Keratinocyte (primary cell): ENCODE measurements at regions not wholly inside any gene's neighbourhood (a gene's known extent, or its start where the extent isn't known, plus 50 kb on each side); places are given as distances from the start of the nearest gene placed in this dataset.

ENCODE experiments used
- DNase-seq: peaks from one replicate; pipeline ENCODE4 v3.0.0-alpha.2; 2011; ENCODE audit warnings: low read depth, missing footprints, low spot score
- FAIRE-seq: peaks from 2 replicates; lab custom pipeline; 2011; peaks lifted over from hg19 to GRCh38; lab: Jason Lieb, UNC
- H2AFZ ChIP-seq: 2 replicates; pipeline ENCODE4 v1.6.0; 2012; ENCODE audit warnings: low read length, control low read depth, inconsistent platforms; ENCODE audit not compliant: control insufficient read depth
- H3K27ac ChIP-seq: 2 replicates; pipeline ENCODE4 v1.5.1; 2011; ENCODE audit warnings: low read length; ENCODE audit not compliant: control insufficient read depth, insufficient read depth
- H3K27me3 ChIP-seq: 3 replicates; pipeline ENCODE4 v1.6.0; 2011; ENCODE audit warnings: low read length; ENCODE audit not compliant: control insufficient read depth, insufficient read depth; ENCODE audit errors: extremely low read depth
- H3K36me3 ChIP-seq, 2 experiments: 2 replicates in 1 of 2; 3 replicates in 1 of 2; pipeline ENCODE4 v1.5.1; 2011; ENCODE audit warnings: low read length in 2 of 2, mild to moderate bottlenecking in 1 of 2; ENCODE audit not compliant: control insufficient read depth in 2 of 2, insufficient read depth in 2 of 2; ENCODE audit errors: extremely low read depth in 1 of 2
- H3K4me1 ChIP-seq: 3 replicates; pipeline ENCODE4 v1.5.1; 2011; ENCODE audit warnings: low read length; ENCODE audit not compliant: control insufficient read depth, insufficient read depth; ENCODE audit errors: extremely low read depth
- H3K4me2 ChIP-seq: 3 replicates; pipeline ENCODE4 v1.6.0; 2011; ENCODE audit warnings: low read depth, low read length; ENCODE audit not compliant: control insufficient read depth, insufficient read depth; ENCODE audit errors: extremely low read depth
- H3K4me3 ChIP-seq, 3 experiments: fragments of 200-600 bp in 1 of 3; sonication (generic) in 1 of 3; 2 replicates in 2 of 3; 3 replicates in 1 of 3; pipeline ENCODE4 v1.5.1; 2011 to 2016; ENCODE audit warnings: low read length in 3 of 3, mild to moderate bottlenecking in 3 of 3, control low read depth in 2 of 3, inconsistent platforms in 1 of 3, low read depth in 1 of 3, mixed read lengths in 1 of 3, mixed run types in 1 of 3, moderate library complexity in 1 of 3; ENCODE audit not compliant: control insufficient read depth in 2 of 3, insufficient read depth in 2 of 3; ENCODE audit errors: extremely low read depth in 1 of 3
- H3K79me2 ChIP-seq: 2 replicates; pipeline ENCODE4 v1.6.0; 2012; ENCODE audit warnings: low read length; ENCODE audit not compliant: control insufficient read depth, insufficient read depth
- H3K9ac ChIP-seq: 3 replicates; pipeline ENCODE4 v1.6.0; 2011; ENCODE audit warnings: low read length; ENCODE audit not compliant: control insufficient read depth, insufficient read depth; ENCODE audit errors: extremely low read depth
- H3K9me1 ChIP-seq: 3 replicates; pipeline ENCODE4 v1.6.0; 2011; ENCODE audit warnings: low read length; ENCODE audit not compliant: control insufficient read depth, insufficient read depth; ENCODE audit errors: extremely low read depth
- H3K9me3 ChIP-seq: 2 replicates; pipeline ENCODE4 v1.5.1; 2012; ENCODE audit warnings: low read depth, low read length; ENCODE audit not compliant: control insufficient read depth
- H4K20me1 ChIP-seq: 3 replicates; pipeline ENCODE4 v1.6.0; 2011; ENCODE audit warnings: low read length; ENCODE audit not compliant: control insufficient read depth, insufficient read depth; ENCODE audit errors: extremely low read depth
- EZH2 ChIP-seq: IDR thresholded peaks from one replicate; pipeline ENCODE4 v1.6.1; 2012; ENCODE audit warnings: inconsistent platforms, mild to moderate bottlenecking, low read length, moderate library complexity
- dilution Hi-C: fragments of 300-500 bp; cut with MboI; formaldehyde crosslinking; loops from one replicate; pipeline ENCODE4 v1.7.0; 2020; ENCODE audit warnings: low sequenced_read_pairs; ENCODE audit not compliant: extremely low pct_ligation_motif_present
- TF ChIP-seq, protein P1 (sequence below), 3 experiments: IDR thresholded peaks in 1 of 3; conservative IDR thresholded peaks in 1 of 3; optimal IDR thresholded peaks in 1 of 3; 2 replicates in 2 of 3; 3 replicates in 1 of 3; pipeline versions ENCODE3 to v1.5.1; 2011; ENCODE audit warnings: low read length in 3 of 3, mild to moderate bottlenecking in 3 of 3, moderate library complexity in 2 of 3, control low read depth in 1 of 3, inconsistent platforms in 1 of 3; ENCODE audit not compliant: insufficient read depth in 2 of 3; ENCODE audit errors: extremely low read depth in 1 of 3

DNA sequence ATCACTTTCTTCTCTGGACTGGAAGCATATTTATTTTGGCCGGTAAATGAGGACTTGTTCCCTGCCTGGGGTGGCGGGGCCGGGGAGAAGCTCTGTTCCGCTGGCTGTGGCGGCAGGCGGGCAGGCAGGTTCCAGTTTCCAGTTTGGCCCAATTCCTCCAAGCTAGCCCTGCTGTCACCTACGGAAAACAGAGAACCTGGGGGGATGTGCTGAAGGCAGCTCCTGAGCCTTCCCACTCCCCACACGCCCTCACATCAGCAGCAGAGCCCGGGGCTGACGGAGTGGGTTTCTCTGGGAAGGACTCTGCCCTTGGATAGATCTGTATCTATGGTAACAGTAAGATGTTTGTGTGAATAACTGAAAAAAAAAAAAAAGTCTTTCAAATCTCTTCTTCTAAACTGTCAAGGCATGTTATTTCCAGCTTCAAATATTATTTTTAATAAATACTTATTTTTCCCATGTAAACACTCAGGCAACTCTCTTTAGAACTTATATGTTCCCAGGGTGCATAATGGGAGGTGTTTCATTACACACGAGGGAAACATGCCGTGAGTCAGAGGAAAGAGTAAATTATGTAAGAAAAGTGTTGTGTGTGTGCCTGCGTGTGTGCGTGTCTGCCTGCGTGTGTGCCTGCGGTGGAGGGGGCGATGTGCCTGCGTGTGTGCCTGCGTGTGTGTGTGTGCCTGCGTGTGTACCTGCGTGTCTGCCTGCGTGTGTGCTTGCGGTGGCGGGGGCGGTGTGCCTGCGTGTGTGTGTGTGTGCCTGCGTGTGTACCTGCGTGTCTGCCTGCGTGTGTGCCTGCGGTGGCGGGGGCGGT is 116.1 kb upstream of the ZNF516 start:
- Histone ChIP-seq H3K9ac (peak overlapping the region; percentile 42), H3K4me2 (peak overlapping the region; percentile 62), H3K4me3 (peak overlapping the region in 2 of 3 experiments; percentile 4 to 22)

DNA sequence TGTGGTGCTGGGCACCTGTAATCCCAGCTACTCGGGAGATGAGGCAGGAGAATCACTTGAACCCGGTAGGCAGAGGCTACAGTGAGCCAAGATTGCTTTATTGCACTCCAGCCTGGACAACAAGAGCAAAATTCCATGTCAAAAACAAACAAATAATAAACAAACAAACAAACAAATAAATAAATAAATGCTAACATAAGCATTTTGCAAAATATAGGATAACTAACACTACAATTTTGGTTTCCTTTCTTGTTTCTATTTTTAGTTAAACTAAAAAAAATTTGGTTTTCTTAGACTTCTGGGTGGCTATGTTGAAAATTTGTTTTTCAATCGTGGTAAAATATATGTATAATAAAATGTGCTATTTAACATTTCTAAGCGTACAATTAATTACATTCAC is 115.0 kb upstream of the ZNF516 start:
- no peak overlapping the region for H3K9ac ChIP-seq
- no peaks in the 10 kb centered on the region for H3K9me3 ChIP-seq
- H3K4me1 ChIP-seq = peaks cover 3% of the 10 kb centered on the region
- no peaks in the 10 kb centered on the region for H3K36me3 ChIP-seq
- TF ChIP-seq, protein P1, sequence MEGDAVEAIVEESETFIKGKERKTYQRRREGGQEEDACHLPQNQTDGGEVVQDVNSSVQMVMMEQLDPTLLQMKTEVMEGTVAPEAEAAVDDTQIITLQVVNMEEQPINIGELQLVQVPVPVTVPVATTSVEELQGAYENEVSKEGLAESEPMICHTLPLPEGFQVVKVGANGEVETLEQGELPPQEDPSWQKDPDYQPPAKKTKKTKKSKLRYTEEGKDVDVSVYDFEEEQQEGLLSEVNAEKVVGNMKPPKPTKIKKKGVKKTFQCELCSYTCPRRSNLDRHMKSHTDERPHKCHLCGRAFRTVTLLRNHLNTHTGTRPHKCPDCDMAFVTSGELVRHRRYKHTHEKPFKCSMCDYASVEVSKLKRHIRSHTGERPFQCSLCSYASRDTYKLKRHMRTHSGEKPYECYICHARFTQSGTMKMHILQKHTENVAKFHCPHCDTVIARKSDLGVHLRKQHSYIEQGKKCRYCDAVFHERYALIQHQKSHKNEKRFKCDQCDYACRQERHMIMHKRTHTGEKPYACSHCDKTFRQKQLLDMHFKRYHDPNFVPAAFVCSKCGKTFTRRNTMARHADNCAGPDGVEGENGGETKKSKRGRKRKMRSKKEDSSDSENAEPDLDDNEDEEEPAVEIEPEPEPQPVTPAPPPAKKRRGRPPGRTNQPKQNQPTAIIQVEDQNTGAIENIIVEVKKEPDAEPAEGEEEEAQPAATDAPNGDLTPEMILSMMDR (optimal IDR thresholded peaks at IDR 0.05 in 1 of 3, IDR thresholded peaks at IDR 0.05 in 1 of 3, conservative IDR thresholded peaks at IDR 0.05 in 1 of 3; ENCODE audit: extremely low read depth in 1 of 3, insufficient read depth in 2 of 3, low read length in 3 of 3) = no peak
- no peak for TF ChIP-seq EZH2
- no peak overlapping the region for H3K27ac ChIP-seq
- no peaks in the 10 kb centered on the region for H3K27me3 ChIP-seq
- H2AFZ ChIP-seq = no peak overlapping the region
- H3K4me3 ChIP-seq = no peak overlapping the region
- no peaks in the 10 kb centered on the region for H4K20me1 ChIP-seq
- dilution Hi-C loops = no loop called here
- DNase-seq = no peak
- no peaks in the 10 kb centered on the region for H3K9me1 ChIP-seq
- no peak overlapping the region for H3K4me2 ChIP-seq
- no peaks in the 10 kb centered on the region for H3K79me2 ChIP-seq
- FAIRE-seq = no peak

More for the DNA sequence above, 116.1 kb upstream of the ZNF516 start:
- H3K27ac ChIP-seq = no peak overlapping the region
- H3K79me2 ChIP-seq = no peaks in the 10 kb centered on the region
- H3K9me3 ChIP-seq = no peaks in the 10 kb centered on the region
- no peaks in the 10 kb centered on the region for H4K20me1 ChIP-seq
- FAIRE-seq = no peak
- H3K36me3 ChIP-seq = no peaks in the 10 kb centered on the region
- no peaks in the 10 kb centered on the region for H3K9me1 ChIP-seq
- dilution Hi-C loops = no loop called here
- H3K4me1 ChIP-seq = peaks cover 3% of the 10 kb centered on the region
- TF ChIP-seq EZH2 = no peak
- TF ChIP-seq, protein P1 (optimal IDR thresholded peaks at IDR 0.05 in 1 of 3, IDR thresholded peaks at IDR 0.05 in 1 of 3, conservative IDR thresholded peaks at IDR 0.05 in 1 of 3; ENCODE audit: extremely low read depth in 1 of 3, insufficient read depth in 2 of 3, low read length in 3 of 3) = no peak
- DNase-seq = no peak
- H2AFZ ChIP-seq = peak overlapping the region; percentile 67
- no peaks in the 10 kb centered on the region for H3K27me3 ChIP-seq
